ENCODE measurements at regions not wholly inside any gene's neighbourhood (a gene's known extent, or its start where the extent isn't known, plus 50 kb on each side); places are given as distances from the start of the nearest gene placed in this dataset.

DNA sequence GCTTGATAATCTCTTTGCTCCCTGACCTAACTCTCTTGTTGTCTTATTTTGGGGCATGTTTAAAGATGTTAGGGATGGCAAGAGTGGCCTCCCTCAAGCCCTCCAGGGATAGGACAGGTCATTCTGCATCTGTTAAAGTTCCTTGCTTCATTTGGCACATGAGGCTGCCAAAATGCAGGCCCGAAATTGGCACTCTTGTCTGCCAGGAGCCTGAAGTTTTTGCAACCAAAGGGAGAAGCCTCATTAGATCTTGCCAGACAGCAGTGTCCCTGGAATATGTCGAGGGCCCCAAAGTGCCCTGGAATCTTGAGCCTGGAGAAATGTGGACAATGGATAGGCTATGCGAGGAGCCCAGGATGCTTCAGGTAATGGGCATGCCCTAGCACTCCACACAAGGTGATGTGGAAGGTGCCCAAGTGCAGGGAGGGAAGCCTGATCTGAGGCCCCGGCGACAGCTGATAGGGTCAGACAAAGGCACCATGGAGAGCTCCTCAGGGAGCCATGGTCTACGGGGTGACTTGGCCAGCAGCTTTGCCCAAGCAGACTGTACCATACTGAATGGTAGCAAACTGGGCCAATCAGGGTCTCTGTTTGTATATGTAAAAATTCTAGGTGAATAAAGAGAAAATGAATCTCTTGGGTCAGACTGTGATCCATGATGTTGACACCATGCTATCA is 173.0 kb upstream of the WSCD2 start:
- Histone ChIP-seq H3K4me2 (ENCODE audit: unreplicated experiment) (no peak overlapping the region), H3K4me1 (ENCODE audit: insufficient read depth) (no peaks in the 10 kb centered on the region), H2AFZ (no peak overlapping the region), H3K27ac (no peak overlapping the region), H3K4me3 (no peak overlapping the region), H3K79me2 (ENCODE audit: insufficient read depth) (no peaks in the 10 kb centered on the region), H3K36me3 (ENCODE audit: low read depth) (no peaks in the 10 kb centered on the region), H3K9ac (no peak overlapping the region), H4K20me1 (ENCODE audit: insufficient read depth) (no peaks in the 10 kb centered on the region), H3K9me3 (ENCODE audit: low read depth) (no peaks in the 10 kb centered on the region), H3K9me2 (ENCODE audit: insufficient read depth) (no peaks in the 10 kb centered on the region), H3F3A (ENCODE audit: insufficient read depth) (no peaks in the 10 kb centered on the region), H3K27me3 (replicated peaks; ENCODE audit: insufficient read depth) (no peaks in the 10 kb centered on the region)
- TF ChIP-seq EZH2 (IDR thresholded peaks at IDR 0.05; ENCODE audit: insufficient read depth, poor library complexity, severe bottlenecking) (no peak), EZH2phosphoT487 (IDR thresholded peaks at IDR 0.05; ENCODE audit: insufficient read depth, low read depth) (no peak)
- DNase-seq = peak; percentile 2
- 14 to 18% methylated on average over 6 of the region's 6 CpGs for WGBS, 2 experiments (ENCODE audit: low coverage in 1 of 2, low lambda C conversion rate in 2 of 2, missing lambda C conversion rate in 2 of 2)
- in situ Hi-C loops (cut with MboI) = no loop called here

DNA sequence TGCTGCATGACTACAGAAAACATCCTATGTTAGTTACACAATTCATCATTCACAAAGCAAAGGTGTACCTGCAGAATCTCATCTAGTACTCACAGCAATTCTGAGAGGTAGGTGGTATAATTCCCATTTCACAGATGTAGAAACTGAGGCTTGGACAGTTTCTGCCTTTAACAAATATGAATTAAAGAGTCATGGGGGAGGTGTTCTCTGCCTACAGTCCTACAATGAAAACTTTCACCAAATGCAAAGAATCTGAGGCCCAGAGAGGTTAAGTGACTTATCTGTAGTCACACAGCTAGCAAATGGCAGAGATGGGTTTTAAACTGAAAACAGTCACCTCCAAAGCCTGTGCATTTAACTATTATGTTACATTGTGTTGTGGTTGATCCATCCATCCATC is 171.6 kb upstream of the WSCD2 start:
- DNase-seq = no peak
- Histone ChIP-seq H3K9me2 (ENCODE audit: insufficient read depth) (no peaks in the 10 kb centered on the region), H3K4me2 (ENCODE audit: unreplicated experiment) (no peak overlapping the region), H3F3A (ENCODE audit: insufficient read depth) (no peaks in the 10 kb centered on the region), H3K27ac (no peak overlapping the region), H3K27me3 (replicated peaks; ENCODE audit: insufficient read depth) (no peaks in the 10 kb centered on the region), H3K9ac (no peak overlapping the region), H4K20me1 (ENCODE audit: insufficient read depth) (no peaks in the 10 kb centered on the region), H3K79me2 (ENCODE audit: insufficient read depth) (no peaks in the 10 kb centered on the region), H3K4me1 (ENCODE audit: insufficient read depth) (no peaks in the 10 kb centered on the region), H3K4me3 (no peak overlapping the region), H2AFZ (no peak overlapping the region), H3K36me3 (ENCODE audit: low read depth) (no peaks in the 10 kb centered on the region), H3K9me3 (ENCODE audit: low read depth) (no peaks in the 10 kb centered on the region)
- no peak for TF ChIP-seq EZH2 (IDR thresholded peaks at IDR 0.05; ENCODE audit: insufficient read depth, poor library complexity, severe bottlenecking)
- TF ChIP-seq EZH2phosphoT487 (IDR thresholded peaks at IDR 0.05; ENCODE audit: insufficient read depth, low read depth) = no peak
- in situ Hi-C loops (cut with MboI) = no loop called here

DNA sequence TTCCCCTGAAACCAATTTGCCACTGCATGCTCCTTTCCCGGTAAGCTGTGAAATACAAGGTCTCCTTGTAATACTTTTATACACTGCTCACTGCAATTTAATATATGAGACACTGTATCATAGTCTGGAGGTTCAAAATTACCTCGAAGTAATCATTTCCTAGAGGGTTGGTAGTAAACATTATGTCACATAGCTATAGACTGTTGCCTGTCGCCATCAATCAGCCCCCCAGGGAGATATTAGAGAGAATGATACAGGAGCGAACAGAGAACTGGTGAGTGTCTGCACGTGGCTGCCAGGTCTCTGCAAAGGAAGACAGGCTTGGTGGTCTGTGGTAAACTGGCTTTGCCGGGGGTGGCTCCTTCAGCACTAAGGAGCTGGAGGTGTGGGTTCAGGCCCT is 165.5 kb upstream of the WSCD2 start:
- no peak overlapping the region for H3K9ac ChIP-seq
- no peaks in the 10 kb centered on the region for H3K9me2 ChIP-seq (ENCODE audit: insufficient read depth)
- 20 to 29% methylated on average over 6 of the region's 6 CpGs for WGBS, 2 experiments (ENCODE audit: low coverage in 1 of 2, low lambda C conversion rate in 2 of 2, missing lambda C conversion rate in 2 of 2)
- H3K9me3 ChIP-seq (ENCODE audit: low read depth) = no peaks in the 10 kb centered on the region
- H3K4me3 ChIP-seq = no peak overlapping the region
- no peaks in the 10 kb centered on the region for H3K27me3 ChIP-seq (replicated peaks; ENCODE audit: insufficient read depth)
- no peak overlapping the region for H3K27ac ChIP-seq
- no peaks in the 10 kb centered on the region for H4K20me1 ChIP-seq (ENCODE audit: insufficient read depth)
- no peaks in the 10 kb centered on the region for H3K36me3 ChIP-seq (ENCODE audit: low read depth)
- DNase-seq = no peak
- no peaks in the 10 kb centered on the region for H3K4me1 ChIP-seq (ENCODE audit: insufficient read depth)
- no peaks in the 10 kb centered on the region for H3F3A ChIP-seq (ENCODE audit: insufficient read depth)
- no peak overlapping the region for H3K4me2 ChIP-seq (ENCODE audit: unreplicated experiment)
- in situ Hi-C loops (cut with MboI) = no loop called here
- TF ChIP-seq EZH2 (IDR thresholded peaks at IDR 0.05; ENCODE audit: insufficient read depth, poor library complexity, severe bottlenecking) = no peak
- no peak for TF ChIP-seq EZH2phosphoT487 (IDR thresholded peaks at IDR 0.05; ENCODE audit: insufficient read depth, low read depth)
- H2AFZ ChIP-seq = no peak overlapping the region
- H3K79me2 ChIP-seq (ENCODE audit: insufficient read depth) = no peaks in the 10 kb centered on the region

DNA sequence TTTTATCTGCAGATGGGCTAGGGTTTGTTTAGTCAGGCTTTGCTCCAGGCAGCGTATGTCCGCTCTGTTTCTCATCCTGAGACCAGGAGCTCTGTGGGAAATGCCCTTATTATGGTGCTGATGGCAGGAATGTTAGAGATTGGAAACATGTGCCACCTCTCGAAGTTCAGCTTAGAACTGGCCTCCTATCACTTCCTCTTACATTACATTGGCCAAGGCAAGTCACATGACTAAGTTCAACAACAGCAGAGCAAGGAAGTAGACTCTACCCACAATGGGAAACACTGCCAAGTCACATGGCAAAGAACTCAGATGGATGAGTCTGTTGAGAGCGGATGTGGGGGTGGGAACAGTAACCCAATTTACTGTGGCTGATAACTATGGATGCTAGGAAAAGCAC is 161.9 kb upstream of the WSCD2 start:
- no peak for TF ChIP-seq EZH2phosphoT487 (IDR thresholded peaks at IDR 0.05; ENCODE audit: insufficient read depth, low read depth)
- TF ChIP-seq EZH2 (IDR thresholded peaks at IDR 0.05; ENCODE audit: insufficient read depth, poor library complexity, severe bottlenecking) = no peak
- Histone ChIP-seq H3K79me2 (ENCODE audit: insufficient read depth) (no peaks in the 10 kb centered on the region), H3K4me3 (no peak overlapping the region), H3K4me2 (ENCODE audit: unreplicated experiment) (no peak overlapping the region), H3K27me3 (replicated peaks; ENCODE audit: insufficient read depth) (no peaks in the 10 kb centered on the region), H3K9me3 (ENCODE audit: low read depth) (no peaks in the 10 kb centered on the region), H3K9me2 (ENCODE audit: insufficient read depth) (no peaks in the 10 kb centered on the region), H3K27ac (no peak overlapping the region), H2AFZ (no peak overlapping the region), H3K4me1 (ENCODE audit: insufficient read depth) (no peaks in the 10 kb centered on the region), H3K36me3 (ENCODE audit: low read depth) (no peaks in the 10 kb centered on the region), H4K20me1 (ENCODE audit: insufficient read depth) (no peaks in the 10 kb centered on the region), H3F3A (ENCODE audit: insufficient read depth) (no peaks in the 10 kb centered on the region), H3K9ac (no peak overlapping the region)
- WGBS, 2 experiments (ENCODE audit: low coverage in 1 of 2, low lambda C conversion rate in 2 of 2, missing lambda C conversion rate in 2 of 2) = 1 to 5% methylated on average over 4 of the region's 4 CpGs
- peak; percentile 6 for DNase-seq
- in situ Hi-C loops (cut with MboI) = no loop called here

DNA sequence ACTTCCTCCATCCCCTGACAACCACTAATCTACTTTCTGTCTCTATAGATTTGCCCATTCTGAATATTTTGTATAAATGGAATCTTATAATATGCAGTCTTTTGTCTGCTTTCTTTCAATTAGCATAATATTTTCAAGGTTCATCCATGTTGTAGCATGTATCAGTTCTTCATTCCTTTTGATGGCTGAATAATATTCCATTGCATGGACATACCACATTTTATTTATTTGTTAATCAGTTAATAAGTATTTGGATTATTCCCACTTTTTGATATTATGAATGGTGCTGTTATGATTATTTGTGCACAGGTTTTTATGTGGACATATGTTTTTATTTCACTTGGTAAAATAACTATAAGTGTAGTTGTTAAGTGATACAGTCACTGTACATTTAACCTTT is 155.1 kb upstream of the WSCD2 start:
- Histone ChIP-seq H3K27ac (no peak overlapping the region), H4K20me1 (ENCODE audit: insufficient read depth) (no peaks in the 10 kb centered on the region), H3F3A (ENCODE audit: insufficient read depth) (no peaks in the 10 kb centered on the region), H3K4me1 (ENCODE audit: insufficient read depth) (no peaks in the 10 kb centered on the region), H3K9me2 (ENCODE audit: insufficient read depth) (no peaks in the 10 kb centered on the region), H2AFZ (no peak overlapping the region), H3K79me2 (ENCODE audit: insufficient read depth) (no peaks in the 10 kb centered on the region), H3K9ac (no peak overlapping the region), H3K36me3 (ENCODE audit: low read depth) (no peaks in the 10 kb centered on the region), H3K4me3 (no peak overlapping the region), H3K27me3 (replicated peaks; ENCODE audit: insufficient read depth) (no peaks in the 10 kb centered on the region), H3K4me2 (ENCODE audit: unreplicated experiment) (no peak overlapping the region), H3K9me3 (ENCODE audit: low read depth) (no peaks in the 10 kb centered on the region)
- in situ Hi-C loops (cut with MboI) = no loop called here
- TF ChIP-seq EZH2phosphoT487 (IDR thresholded peaks at IDR 0.05; ENCODE audit: insufficient read depth, low read depth) (no peak), EZH2 (IDR thresholded peaks at IDR 0.05; ENCODE audit: insufficient read depth, poor library complexity, severe bottlenecking) (no peak)
- DNase-seq = no peak

Data from GM23248 (cell line).